IMR-90 (cell line): ENCODE measurements at regions not wholly inside any gene's neighbourhood (a gene's known extent, or its start where the extent isn't known, plus 50 kb on each side); places are given as distances from the start of the nearest gene placed in this dataset.

Source experiments
- ATAC-seq: fragments of 200-7000 bp; cut with Tn5 transposase; 2 replicates; pipeline ENCODE4 v1.9.1; 2020; ENCODE audit warnings: low read depth, mild to moderate bottlenecking, moderate library complexity
- BruUV-seq: library from RNA; stranded (reverse); fragments of 400-500 nt; replicated peaks from 2 replicates; lab custom pipeline; 2021; lab: Mats Ljungman, UMichigan
- CTCF ChIA-PET: fragments of 300-600 bp; formaldehyde crosslinking; extraction: SDS; loops from one replicate; lab custom pipeline; 2021; ENCODE audit warnings: antibody characterized with exemption; lab: Yijun Ruan, JAX
- POLR2A ChIA-PET: fragments of 300-600 bp; sonication (Branson Sonifier 250); formaldehyde crosslinking; loops from one replicate; lab custom pipeline; 2022; ENCODE audit warnings: antibody characterized with exemption; ENCODE audit not compliant: unreplicated experiment; lab: Charles Lee
- DNase-seq: peaks from one replicate; pipeline ENCODE4 v3.0.0; 2013
- H2AFZ ChIP-seq: replicated peaks from 2 replicates; pipeline ENCODE3; 2013; ENCODE audit warnings: low read length, mild to moderate bottlenecking; ENCODE audit not compliant: poor library complexity
- H2AK5ac ChIP-seq: 2 replicates; pipeline ENCODE4 v1.6.1; 2013; ENCODE audit warnings: low read depth, low read length, inconsistent platforms
- H2AK9ac ChIP-seq: replicated peaks from 2 replicates; pipeline ENCODE3; 2013; ENCODE audit warnings: mild to moderate bottlenecking, low read depth, low read length, moderate library complexity; ENCODE audit not compliant: poor library complexity
- H2BK120ac ChIP-seq: 2 replicates; pipeline ENCODE4 v1.6.1; 2013; ENCODE audit warnings: low read depth, low read length, inconsistent platforms
- H2BK15ac ChIP-seq: 3 replicates; pipeline ENCODE4 v1.6.1; 2013; ENCODE audit warnings: low read depth, low read length, inconsistent platforms
- H2BK20ac ChIP-seq: 2 replicates; pipeline ENCODE4 v1.6.1; 2013; ENCODE audit warnings: low read depth, mild to moderate bottlenecking, inconsistent platforms, low read length, moderate library complexity
- H2BK5ac ChIP-seq: 2 replicates; pipeline ENCODE4 v1.6.1; 2013; ENCODE audit warnings: mild to moderate bottlenecking, low read depth, low read length, inconsistent platforms; ENCODE audit not compliant: poor library complexity, severe bottlenecking
- H3K14ac ChIP-seq: replicated peaks from 2 replicates; pipeline ENCODE4 v1.6.1; 2013; ENCODE audit warnings: low read depth, low read length, inconsistent platforms
- H3K18ac ChIP-seq: 2 replicates; pipeline ENCODE4 v1.6.1; 2013; ENCODE audit warnings: low read depth, low read length, control low read depth
- H3K23ac ChIP-seq: 2 replicates; pipeline ENCODE4 v1.6.1; 2013; ENCODE audit warnings: low read depth, low read length, inconsistent platforms
- H3K27ac ChIP-seq: 2 replicates; pipeline ENCODE4 v1.5.1; 2013; ENCODE audit warnings: mild to moderate bottlenecking, control low read depth, low read length; ENCODE audit not compliant: insufficient read depth
- H3K27me3 ChIP-seq: 2 replicates; pipeline ENCODE4 v1.6.1; 2013; ENCODE audit warnings: low read length; ENCODE audit not compliant: control insufficient read depth, insufficient read depth
- H3K36me3 ChIP-seq: 2 replicates; pipeline ENCODE4 v1.6.1; 2013; ENCODE audit warnings: low read length, mixed read lengths; ENCODE audit not compliant: control insufficient read depth, insufficient read depth
- H3K4ac ChIP-seq: 2 replicates; pipeline ENCODE4 v1.6.1; 2013; ENCODE audit warnings: low read depth, low read length, inconsistent platforms
- H3K4me1 ChIP-seq: 2 replicates; pipeline ENCODE4 v1.6.1; 2013; ENCODE audit warnings: low read length, mixed read lengths; ENCODE audit not compliant: control insufficient read depth, insufficient read depth
- H3K4me2 ChIP-seq: 2 replicates; pipeline ENCODE4 v1.6.1; 2013; ENCODE audit warnings: low read depth, mild to moderate bottlenecking, control low read depth, low read length, moderate library complexity
- H3K4me3 ChIP-seq: 2 replicates; pipeline ENCODE4 v1.5.1; 2013; ENCODE audit warnings: low read depth, mild to moderate bottlenecking, control low read depth, low read length, moderate library complexity; ENCODE audit not compliant: insufficient read depth
- H3K56ac ChIP-seq: 2 replicates; pipeline ENCODE4 v1.6.1; 2013; ENCODE audit warnings: low read length, inconsistent platforms; ENCODE audit not compliant: insufficient read depth; ENCODE audit errors: extremely low read depth
- H3K79me1 ChIP-seq, 2 experiments: 2 replicates each; pipeline ENCODE4 v1.6.1; 2013; ENCODE audit warnings: low read length in 2 of 2, inconsistent platforms in 1 of 2, low read depth in 1 of 2
- H3K9ac ChIP-seq: 2 replicates; pipeline ENCODE4 v1.6.1; 2013; ENCODE audit warnings: low read depth, low read length, control low read depth
- H3K9me1 ChIP-seq: 2 replicates; pipeline ENCODE4 v1.6.1; 2013; ENCODE audit warnings: low read length, inconsistent platforms; ENCODE audit not compliant: insufficient read depth
- H3K9me3 ChIP-seq: 2 replicates; pipeline ENCODE4 v1.6.1; 2013; ENCODE audit warnings: low read length; ENCODE audit not compliant: control insufficient read depth, insufficient read depth
- H4K20me1 ChIP-seq: 2 replicates; pipeline ENCODE4 v1.6.1; 2013; ENCODE audit warnings: low read length, inconsistent platforms; ENCODE audit not compliant: insufficient read depth
- H4K5ac ChIP-seq: 2 replicates; pipeline ENCODE4 v1.6.1; 2013; ENCODE audit warnings: mild to moderate bottlenecking, low read depth, low read length, control low read depth
- H4K8ac ChIP-seq, 2 experiments: 2 replicates each; pipeline ENCODE4 v1.6.1; 2013; ENCODE audit warnings: low read depth in 2 of 2, low read length in 2 of 2, control low read depth in 1 of 2, inconsistent platforms in 1 of 2
- H4K91ac ChIP-seq: 2 replicates; pipeline ENCODE4 v1.6.1; 2013; ENCODE audit warnings: low read depth, low read length, inconsistent platforms; ENCODE audit not compliant: insufficient read depth
- FOS ChIP-seq: fragments of 150-350 bp; IDR thresholded peaks from 2 replicates; pipeline ENCODE4 v1.6.1; 2016; ENCODE audit warnings: low read depth, low read length
- MAZ ChIP-seq: IDR thresholded peaks from 2 replicates; pipeline ENCODE4 v1.6.1; 2012; ENCODE audit warnings: low read depth, mild to moderate bottlenecking, low read length, improper control_type of control experiment, moderate library complexity, borderline replicate concordance
- MXI1 ChIP-seq: IDR thresholded peaks from 2 replicates; pipeline ENCODE4 v1.6.1; 2012; ENCODE audit warnings: low read depth, mild to moderate bottlenecking, low read length, moderate library complexity, borderline replicate concordance
- SMC3 ChIP-seq: fragments of 150-350 bp; IDR thresholded peaks from 2 replicates; pipeline ENCODE4 v1.6.1; 2016; ENCODE audit warnings: low read depth, mild to moderate bottlenecking, antibody characterized with exemption, low read length, moderate library complexity
- WGBS, 2 experiments: methylation state at CpG; one replicate each; pipeline versions ENCODE4 v1.1.5 to v1.1.7; 2013; ENCODE audit warnings: missing lambda C conversion rate in 2 of 2; ENCODE audit not compliant: insufficient read length in 1 of 2; ENCODE audit errors: extremely low coverage in 2 of 2; 5-methylcytosine and 5-hydroxymethylcytosine counted together
- dilution Hi-C: fragments of 300-500 bp; cut with HindIII; formaldehyde crosslinking; loops from one replicate; pipeline ENCODE4 v1.14.3; 2018; ENCODE audit warnings: low sequenced_read_pairs; ENCODE audit not compliant: unreplicated experiment
- in situ Hi-C: fragments of 300-500 bp; cut with MboI; formaldehyde crosslinking; loops from 3 replicates; pipeline ENCODE4 v1.14.3; 2019; ENCODE audit warnings: low sequenced_read_pairs, inconsistent platforms, mixed read lengths
- intact Hi-C: fragments of 100-400 bp; cut with micrococcal nuclease; formaldehyde crosslinking; loops from 2 replicates; pipeline ENCODE4 v1.10.0; 2022
- TF ChIP-seq, protein P1 (sequence below): fragments of 150-350 bp; IDR thresholded peaks from 2 replicates; pipeline ENCODE4 v1.6.1; 2016; ENCODE audit warnings: low read depth, mild to moderate bottlenecking, low read length, moderate library complexity, borderline replicate concordance

- no peak overlapping the region for H3K27ac ChIP-seq
- no peak overlapping the region for H3K4me3 ChIP-seq
- peaks cover 5% of the 10 kb centered on the region; the same call in 1 of the 2 replicates for H3K9me3 ChIP-seq
- no peaks in the 10 kb centered on the region for H3K36me3 ChIP-seq
- H3K18ac ChIP-seq, result no peak overlapping the region
- no peak overlapping the region for H2BK20ac ChIP-seq
- H3K27me3 ChIP-seq, result no peaks in the 10 kb centered on the region
- H2AK5ac ChIP-seq, result no peak overlapping the region
- H3K79me1 ChIP-seq, result no peaks in the 10 kb centered on the region
- BruUV-seq, result no TSS peak
- intact Hi-C loops (no loop called here), dilution Hi-C loops (no loop called here), in situ Hi-C loops (no loop called here)
- H3K9ac ChIP-seq, result no peak overlapping the region
- H2BK15ac ChIP-seq, result no peak overlapping the region
- no peaks in the 10 kb centered on the region for H3K4me1 ChIP-seq
- no peak overlapping the region for H3K14ac ChIP-seq
- POLR2A ChIA-PET, result no interaction called here
- H3K56ac ChIP-seq, result no peak overlapping the region
- no peak overlapping the region for H2BK5ac ChIP-seq
- H2AK9ac ChIP-seq, result no peak overlapping the region
- H4K91ac ChIP-seq, result no peak overlapping the region
- H2BK120ac ChIP-seq, result no peak overlapping the region
- ATAC-seq (no peak), DNase-seq (no peak)
- TF ChIP-seq SMC3 (no peak), FOS (no peak), MAZ (no peak), MXI1 (no peak)
- TF ChIP-seq, protein P1, sequence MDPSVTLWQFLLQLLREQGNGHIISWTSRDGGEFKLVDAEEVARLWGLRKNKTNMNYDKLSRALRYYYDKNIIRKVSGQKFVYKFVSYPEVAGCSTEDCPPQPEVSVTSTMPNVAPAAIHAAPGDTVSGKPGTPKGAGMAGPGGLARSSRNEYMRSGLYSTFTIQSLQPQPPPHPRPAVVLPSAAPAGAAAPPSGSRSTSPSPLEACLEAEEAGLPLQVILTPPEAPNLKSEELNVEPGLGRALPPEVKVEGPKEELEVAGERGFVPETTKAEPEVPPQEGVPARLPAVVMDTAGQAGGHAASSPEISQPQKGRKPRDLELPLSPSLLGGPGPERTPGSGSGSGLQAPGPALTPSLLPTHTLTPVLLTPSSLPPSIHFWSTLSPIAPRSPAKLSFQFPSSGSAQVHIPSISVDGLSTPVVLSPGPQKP, result no peak
- no peaks in the 10 kb centered on the region for H3K9me1 ChIP-seq
- H3K4ac ChIP-seq, result no peak overlapping the region
- no peak overlapping the region for H4K8ac ChIP-seq
- no peaks in the 10 kb centered on the region for H4K20me1 ChIP-seq
- no CpG with 5 or more reads among the region's 2 CpGs for WGBS, 2 experiments
- CTCF ChIA-PET, result no interaction called here
- H3K4me2 ChIP-seq, result no peak overlapping the region
- H2AFZ ChIP-seq, result no peak overlapping the region
- H3K23ac ChIP-seq, result no peak overlapping the region
- H4K5ac ChIP-seq, result no peak overlapping the region
Observed at GRCh38 chr10:83654689-83655088, 484.6 kb upstream of the GHITM start.
